GM19397 (cell line): ENCODE measurements at regions not wholly inside any gene's neighbourhood (a gene's known extent, or its start where the extent isn't known, plus 50 kb on each side); places are given as distances from the start of the nearest gene placed in this dataset.
"Not testable (repeated sequence)": the region's sequence is repeated elsewhere in the genome, so short reads cannot be mapped to it uniquely, and the experiment has no call there.

Experiments
- ATAC-seq: cut with Tn5 transposase; IDR thresholded peaks from one replicate; pipeline ENCODE4 v1.9.1; 2021; ENCODE audit warnings: mild to moderate bottlenecking, moderate library complexity; ENCODE audit not compliant: unreplicated experiment

GRCh38 chr18:43793910-43794309 lies 516.6 kb upstream of the SYT4 start:
- ATAC-seq = no peak

GRCh38 chr18:43794363-43794762 lies 517.1 kb upstream of the SYT4 start:
- no peak for ATAC-seq

- ATAC-seq = no peak
These were observed 520.1 kb upstream of the SYT4 start for GRCh38 chr18:43797347-43797746.

- no peak for ATAC-seq
These were observed 523.3 kb upstream of the SYT4 start for GRCh38 chr18:43800584-43800983.

GRCh38 chr18:43805646-43806194 lies 528.4 kb upstream of the SYT4 start:
- ATAC-seq = no peak

GRCh38 chr18:43812627-43813026 lies 535.3 kb upstream of the SYT4 start:
- no peak for ATAC-seq

- no peak for ATAC-seq
These were observed 542.1 kb upstream of the SYT4 start for GRCh38 chr18:43819397-43819796.

GRCh38 chr18:43819873-43820272 lies 542.6 kb upstream of the SYT4 start:
- ATAC-seq = no peak

- no peak for ATAC-seq
These were observed 548.5 kb upstream of the SYT4 start for GRCh38 chr18:43825768-43826167.

GRCh38 chr18:43826215-43826614 lies 548.9 kb upstream of the SYT4 start:
- ATAC-seq = no peak

- no peak for ATAC-seq
These were observed 550.0 kb upstream of the SYT4 start for GRCh38 chr18:43827311-43827710.

GRCh38 chr18:43830303-43830702 lies 553.0 kb upstream of the SYT4 start:
- ATAC-seq = no peak

- no peak for ATAC-seq
These were observed 553.7 kb upstream of the SYT4 start for GRCh38 chr18:43830947-43831346.

- ATAC-seq = no peak
These were observed 569.0 kb upstream of the SYT4 start for GRCh38 chr18:43846299-43846698.

- ATAC-seq = no peak
These were observed 570.1 kb upstream of the SYT4 start for GRCh38 chr18:43847164-43848091.

- ATAC-seq = not testable (repeated sequence)
These were observed 572.5 kb upstream of the SYT4 start for GRCh38 chr18:43849831-43850230.

GRCh38 chr18:43855376-43855775 lies 578.1 kb upstream of the SYT4 start:
- ATAC-seq = no peak

- ATAC-seq = no peak
These were observed 585.9 kb upstream of the SYT4 start for GRCh38 chr18:43863180-43863579.

GRCh38 chr18:43866696-43867095 lies 589.4 kb upstream of the SYT4 start:
- ATAC-seq = no peak

GRCh38 chr18:43868497-43868995 lies 591.3 kb upstream of the SYT4 start:
- ATAC-seq = no peak

GRCh38 chr18:43869451-43870008 lies 592.2 kb upstream of the SYT4 start:
- ATAC-seq = no peak

GRCh38 chr18:43870626-43871025 lies 593.3 kb upstream of the SYT4 start:
- no peak for ATAC-seq
